BJ (cell line): ENCODE measurements at regions not wholly inside any gene's neighbourhood (a gene's known extent, or its start where the extent isn't known, plus 50 kb on each side); places are given as distances from the start of the nearest gene placed in this dataset.

Experiments
- CTCF ChIA-PET: fragments of 350-600 bp; formaldehyde crosslinking; extraction: SDS; loops from one replicate; lab custom pipeline; 2021; ENCODE audit warnings: antibody characterized with exemption, inconsistent platforms; lab: Yijun Ruan, JAX
- POLR2A ChIA-PET: fragments of 300-600 bp; sonication (Branson Sonifier 250); formaldehyde crosslinking; extraction: SDS; loops from one replicate; lab custom pipeline; 2021; ENCODE audit warnings: antibody characterized with exemption; lab: Charles Lee
- DNase-seq: peaks from one replicate; pipeline ENCODE4 v3.0.0-alpha.2; 2011; ENCODE audit warnings: low read depth
- H3K27me3 ChIP-seq: 2 replicates; pipeline ENCODE4 v1.6.0; 2011; ENCODE audit warnings: low read length; ENCODE audit not compliant: control insufficient read depth, insufficient read depth
- H3K36me3 ChIP-seq: 2 replicates; pipeline ENCODE4 v1.5.1; 2011; ENCODE audit warnings: low read length; ENCODE audit not compliant: control insufficient read depth, insufficient read depth
- H3K4me3 ChIP-seq: 2 replicates; pipeline ENCODE4 v1.5.1; 2011; ENCODE audit warnings: low read depth, mild to moderate bottlenecking, control low read depth, low read length
- CTCF ChIP-seq: IDR thresholded peaks from 2 replicates; pipeline ENCODE4 v1.5.1; 2011; ENCODE audit warnings: low read depth, mild to moderate bottlenecking, control low read depth, inconsistent platforms, low read length, moderate library complexity; ENCODE audit not compliant: insufficient read depth

- CTCF ChIA-PET: interaction anchor here (0.6 kb wide), 1 partner anchor 894 kb away, joined by 3 read pairs; no protein-coding TSS in a partner anchor
- Histone ChIP-seq H3K36me3 (no peaks in the 10 kb centered on the region), H3K4me3 (no peak overlapping the region), H3K27me3 (no peaks in the 10 kb centered on the region)
- POLR2A ChIA-PET: no interaction called here
- no peak for DNase-seq
- no peak for TF ChIP-seq CTCF
Observed at GRCh38 chr3:81295906-81296577, 465.4 kb downstream of the GBE1 start.

DNA sequence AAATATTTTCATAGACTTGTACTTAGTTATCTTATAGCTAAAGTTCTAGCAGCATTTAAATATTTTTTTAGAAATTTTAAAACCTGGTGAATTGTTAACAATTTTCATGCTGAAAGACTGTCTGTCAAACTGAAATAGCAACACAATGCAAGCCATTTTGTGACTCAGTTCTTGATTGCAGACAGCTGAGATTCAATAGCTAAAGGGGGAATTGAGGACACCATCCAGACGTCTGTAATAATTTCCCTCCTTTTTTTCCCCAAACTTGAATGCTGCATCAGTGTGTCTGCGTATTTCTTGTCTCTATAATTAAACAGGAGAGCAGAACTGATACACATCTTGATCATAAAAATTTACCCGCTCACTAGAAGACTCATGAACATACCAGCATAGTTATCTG lies 468.3 kb downstream of the GBE1 start:
- no peak for TF ChIP-seq CTCF
- H3K27me3 ChIP-seq: no peaks in the 10 kb centered on the region
- no peak overlapping the region for H3K4me3 ChIP-seq
- DNase-seq: no peak
- ChIA-PET CTCF (interaction anchor here (1.3 kb wide), 1 partner anchor 9 kb away, joined by 6 read pairs; no protein-coding TSS in a partner anchor), POLR2A (no interaction called here)
- H3K36me3 ChIP-seq: no peaks in the 10 kb centered on the region

DNA sequence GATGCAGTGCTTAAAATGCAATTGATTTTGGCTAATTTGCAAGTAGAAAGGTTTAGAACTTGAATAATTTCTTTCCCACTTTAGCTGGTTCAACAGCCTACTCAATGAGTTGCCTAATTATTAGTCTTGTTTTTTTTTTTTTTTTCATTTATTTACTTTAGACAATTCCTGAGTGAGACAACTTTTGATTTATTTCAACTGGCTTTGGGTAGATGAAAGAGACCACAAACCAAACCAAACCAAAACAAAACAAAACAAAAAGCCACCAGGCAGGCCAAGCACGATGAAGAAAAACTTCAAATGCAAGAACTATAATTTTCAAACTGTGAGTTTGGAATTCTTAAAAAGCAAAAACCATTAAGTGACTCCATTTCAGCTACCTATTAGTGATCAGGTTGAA lies 469.9 kb downstream of the GBE1 start:
- CTCF ChIA-PET: interaction anchor here (0.7 to 1.5 kb wide), 2 partner anchors 11 to 13 kb away, joined by 3 to 4 read pairs; no protein-coding TSS in a partner anchor
- no peak overlapping the region for H3K4me3 ChIP-seq
- no peaks in the 10 kb centered on the region for H3K27me3 ChIP-seq
- POLR2A ChIA-PET: no interaction called here
- H3K36me3 ChIP-seq: no peaks in the 10 kb centered on the region
- DNase-seq: no peak
- TF ChIP-seq CTCF: no peak

DNA sequence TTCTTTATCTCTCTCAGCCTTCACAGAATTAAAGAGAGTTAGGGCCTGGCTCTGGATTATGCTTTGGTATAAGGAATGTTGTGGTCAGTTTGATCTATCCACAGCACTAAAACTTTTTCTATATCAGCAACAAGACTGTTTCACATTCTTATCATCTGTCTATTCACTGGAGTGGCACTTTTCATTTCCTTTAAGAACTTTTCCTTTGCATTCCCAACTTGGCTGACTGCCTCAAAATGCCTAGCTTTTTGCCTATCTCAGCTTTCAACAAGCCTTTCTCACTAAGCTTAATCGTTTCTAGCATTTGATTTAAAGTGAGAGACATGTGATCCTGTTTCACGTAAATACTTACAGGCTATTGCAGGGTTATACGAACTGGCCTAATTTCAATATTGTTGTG lies 471.8 kb downstream of the GBE1 start:
- ChIA-PET CTCF (no interaction called here), POLR2A (no interaction called here)
- no peak overlapping the region for H3K4me3 ChIP-seq
- H3K36me3 ChIP-seq: no peaks in the 10 kb centered on the region
- DNase-seq: no peak
- H3K27me3 ChIP-seq: no peaks in the 10 kb centered on the region
- no peak for TF ChIP-seq CTCF

DNA sequence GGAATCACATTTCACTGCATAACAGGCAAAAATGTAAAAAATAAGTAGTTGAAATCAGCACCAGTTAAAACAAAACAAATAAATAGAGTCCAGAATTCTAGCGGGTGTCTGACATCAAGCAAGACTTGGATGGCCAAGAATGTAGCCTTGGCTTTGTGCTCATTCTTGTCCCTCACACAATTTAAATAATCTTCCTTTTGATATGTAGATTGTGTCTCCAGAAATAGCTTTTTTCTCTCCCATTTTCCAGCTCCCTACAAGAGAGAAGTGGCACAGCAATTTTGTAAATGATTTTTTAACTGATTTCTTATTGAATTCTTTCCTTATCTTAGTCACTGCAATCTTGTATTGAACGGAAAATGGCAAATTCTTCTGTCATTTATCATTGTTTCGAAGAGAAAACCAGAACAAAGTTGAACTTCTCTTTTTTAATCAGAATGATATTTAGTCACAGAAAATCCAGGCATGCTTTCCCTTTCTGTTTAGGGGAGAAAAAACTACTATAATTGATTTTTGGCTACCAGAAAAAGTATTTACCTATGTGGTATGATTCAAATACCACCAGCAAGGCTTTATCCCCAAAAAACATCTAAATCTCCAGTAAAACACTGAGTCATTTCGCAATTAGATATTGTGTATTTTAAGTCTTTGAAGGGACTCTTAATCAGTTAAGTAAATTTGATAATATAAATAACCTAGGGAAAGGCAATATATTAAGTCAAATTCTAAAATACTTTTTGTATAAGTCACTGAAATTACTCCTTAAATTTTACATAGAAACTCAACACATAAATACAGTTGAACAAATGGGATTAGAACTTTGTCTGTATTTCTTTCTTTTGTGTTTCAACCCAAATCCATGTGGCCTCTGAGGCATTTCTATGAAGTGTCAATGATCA lies 481.7 kb downstream of the GBE1 start:
- POLR2A ChIA-PET: no interaction called here
- no peaks in the 10 kb centered on the region for H3K36me3 ChIP-seq
- CTCF ChIA-PET: no interaction called here

More for the DNA sequence above, 481.7 kb downstream of the GBE1 start:
- no peak for DNase-seq
- Histone ChIP-seq H3K4me3 (no peak overlapping the region), H3K27me3 (no peaks in the 10 kb centered on the region)
- TF ChIP-seq CTCF: no peak
